GM21381 (cell line): ENCODE measurements at regions not wholly inside any gene's neighbourhood (a gene's known extent, or its start where the extent isn't known, plus 50 kb on each side); places are given as distances from the start of the nearest gene placed in this dataset.

ENCODE experiments used
- ATAC-seq: cut with Tn5 transposase; IDR thresholded peaks from one replicate; pipeline ENCODE4 v1.9.1; 2021; ENCODE audit warnings: mild to moderate bottlenecking, moderate library complexity; ENCODE audit not compliant: unreplicated experiment

DNA sequence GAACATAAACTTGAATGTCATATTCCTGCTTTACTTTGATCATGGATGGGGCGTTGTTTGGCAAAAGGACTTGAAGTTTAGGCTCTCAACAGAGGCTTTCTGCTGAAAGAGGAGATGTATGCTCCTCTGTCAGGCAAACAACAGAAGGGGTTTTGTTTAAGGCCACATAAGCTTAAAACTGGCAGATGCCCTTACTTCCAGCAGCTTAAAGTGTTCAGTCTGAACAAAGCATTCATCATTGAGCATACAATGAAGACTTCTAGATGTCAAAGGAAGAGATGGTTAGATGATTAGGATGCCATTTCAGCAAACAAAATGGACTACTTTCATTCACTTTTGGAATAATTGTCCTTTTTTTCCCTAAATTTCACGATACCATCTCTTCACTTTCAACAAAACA, 484.5 kb downstream of the SLITRK6 start:
- no peak for ATAC-seq

DNA sequence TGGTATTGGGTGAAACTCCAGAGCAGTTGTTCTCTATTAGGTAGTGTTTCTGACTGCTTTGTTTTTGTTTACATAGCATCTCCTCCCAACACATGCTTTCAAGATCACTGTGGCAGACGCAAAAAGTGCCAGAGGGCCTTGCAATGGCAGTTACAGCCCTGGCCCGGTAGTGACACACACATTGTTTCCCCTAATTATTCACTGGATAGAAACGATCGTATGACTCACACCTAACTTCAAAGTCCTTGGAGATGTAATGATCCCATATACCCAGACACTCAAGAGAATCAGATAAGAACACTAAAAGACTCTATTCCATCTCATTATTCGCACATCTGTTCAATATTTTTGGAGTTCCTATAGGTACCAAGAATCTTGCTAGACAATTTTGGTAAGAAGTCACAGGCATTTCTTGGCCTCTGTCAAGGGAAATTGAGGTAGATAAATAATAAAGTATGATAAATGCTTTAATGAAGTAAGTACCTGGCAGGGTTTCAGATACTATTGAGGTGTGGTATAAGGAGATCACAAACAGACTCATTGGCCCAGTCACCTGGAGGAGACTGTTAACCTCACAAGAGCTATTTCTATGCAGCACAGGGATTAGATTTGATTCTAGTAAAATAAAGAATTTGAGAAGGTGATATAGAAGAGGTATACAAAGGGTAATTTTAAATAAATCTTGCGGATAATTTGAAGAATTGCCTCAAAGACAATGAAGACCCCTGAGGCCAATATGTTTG, 485.3 kb downstream of the SLITRK6 start:
- no peak for ATAC-seq

DNA sequence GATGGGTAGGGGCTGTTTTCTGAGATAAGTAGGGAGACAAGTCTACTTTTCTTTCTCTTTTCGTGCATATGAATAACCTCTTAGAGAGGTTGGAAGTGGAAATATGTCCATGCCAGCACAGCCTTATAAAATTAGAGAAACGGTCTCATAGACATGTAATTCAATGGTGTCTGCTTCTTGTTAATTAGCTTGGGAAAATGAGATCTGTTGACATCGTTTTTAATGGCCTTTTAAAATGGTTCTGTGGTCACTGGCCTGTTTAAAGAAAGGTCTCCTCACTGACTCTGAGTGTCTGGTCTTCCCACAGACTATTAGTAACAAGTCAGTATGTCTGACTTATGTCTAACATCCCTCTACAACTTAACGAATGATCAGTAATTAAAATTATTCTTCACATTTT, 487.1 kb downstream of the SLITRK6 start:
- no peak for ATAC-seq

DNA sequence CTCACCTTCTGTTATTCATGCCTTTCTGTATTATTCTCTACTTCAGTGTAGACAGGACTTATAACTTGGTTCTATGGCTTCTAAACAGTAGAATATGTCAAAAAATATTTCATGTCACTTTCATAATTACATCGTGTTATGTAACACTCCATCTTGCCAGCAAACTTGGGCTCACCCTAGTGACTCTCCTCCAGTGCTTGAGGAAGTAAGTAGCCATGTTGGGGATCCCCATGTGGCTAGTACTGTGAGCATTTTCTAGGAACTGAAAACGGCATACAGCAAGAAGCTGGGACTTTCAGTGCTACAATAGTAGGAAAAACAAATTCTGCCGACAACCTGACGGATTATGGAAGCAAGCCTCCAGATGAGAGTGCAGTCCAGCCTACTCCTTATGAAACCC, 495.6 kb downstream of the SLITRK6 start:
- no peak for ATAC-seq

DNA sequence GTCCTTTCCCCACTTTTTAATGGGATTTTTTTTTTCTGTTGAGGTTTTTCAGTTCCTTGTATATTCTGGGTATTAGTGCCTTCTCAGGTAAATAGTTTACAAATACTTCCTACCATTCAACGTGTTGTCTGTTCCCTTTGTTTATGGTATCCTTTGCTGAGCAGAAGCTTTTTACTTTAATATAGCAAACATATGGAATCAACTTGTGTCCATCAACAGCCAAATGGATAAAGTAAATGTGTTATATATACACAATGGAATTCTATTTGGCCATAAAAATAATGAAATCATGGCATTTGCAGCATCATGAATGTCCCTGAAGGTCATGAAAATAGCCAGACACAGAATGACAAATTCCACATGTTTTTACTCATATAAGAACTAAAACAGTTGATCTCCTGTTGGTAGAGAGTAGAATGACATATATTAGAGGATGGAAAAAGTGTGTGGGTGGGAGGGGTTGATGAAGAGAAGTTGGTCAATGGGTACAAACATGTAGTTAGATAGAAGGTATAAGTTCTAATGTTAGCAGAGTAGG, 500.8 kb downstream of the SLITRK6 start:
- no peak for ATAC-seq

DNA sequence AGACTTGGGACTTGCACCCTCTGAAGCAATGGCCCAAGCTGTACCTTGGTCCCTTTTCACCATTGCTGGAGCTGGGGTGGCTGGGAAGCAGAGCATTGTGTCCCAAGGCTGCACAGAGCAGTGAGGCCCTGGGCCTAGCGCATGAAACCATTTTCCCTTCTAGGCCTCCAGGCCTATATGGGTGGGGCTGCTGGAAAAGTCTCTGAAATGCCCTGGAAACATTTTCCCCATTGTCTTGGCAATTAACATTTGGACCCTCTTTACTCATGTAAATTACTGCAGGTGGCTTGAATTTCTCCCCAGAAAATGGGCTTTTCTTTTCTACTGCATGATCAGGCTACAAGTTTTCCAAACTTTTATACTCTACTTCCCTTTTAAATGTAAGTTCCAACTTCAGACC, 510.5 kb downstream of the SLITRK6 start:
- no peak for ATAC-seq

DNA sequence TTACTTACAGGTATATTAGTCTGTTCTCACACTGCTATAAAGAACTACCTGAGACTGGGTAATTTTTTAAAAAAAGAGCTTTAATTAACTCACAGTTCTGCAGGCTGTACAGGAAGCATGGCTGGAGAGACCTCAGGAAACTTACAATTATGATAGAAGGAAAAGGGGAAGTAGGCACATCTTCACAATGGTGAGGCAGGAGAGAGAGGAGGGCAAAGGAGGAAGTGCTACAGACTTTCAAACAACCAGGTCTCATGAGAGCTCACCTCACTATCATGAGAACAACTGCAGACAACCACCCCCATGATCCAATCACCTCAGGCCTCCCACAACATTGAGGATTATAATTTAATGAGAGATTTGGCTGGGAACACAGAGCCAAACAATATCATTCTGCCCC, 511.7 kb downstream of the SLITRK6 start:
- no peak for ATAC-seq

DNA sequence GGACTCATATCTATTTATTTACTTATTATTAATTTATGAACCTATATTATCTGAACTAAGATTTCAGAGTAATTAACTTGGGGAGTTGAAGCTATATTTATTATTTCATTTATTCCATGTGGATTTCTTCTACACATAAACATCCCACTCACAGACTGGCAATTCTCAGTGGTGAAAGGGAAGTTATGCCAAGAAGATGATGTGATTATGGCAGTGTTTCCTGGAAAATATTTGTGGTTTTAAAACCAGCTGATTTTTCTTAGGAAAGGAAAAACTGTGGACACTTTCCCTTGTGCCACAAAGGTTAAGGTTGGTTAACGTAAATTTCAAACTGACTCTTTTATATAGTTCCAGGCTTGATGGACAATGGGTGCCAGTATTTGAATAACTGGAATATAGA, 513.1 kb downstream of the SLITRK6 start:
- ATAC-seq = no peak

DNA sequence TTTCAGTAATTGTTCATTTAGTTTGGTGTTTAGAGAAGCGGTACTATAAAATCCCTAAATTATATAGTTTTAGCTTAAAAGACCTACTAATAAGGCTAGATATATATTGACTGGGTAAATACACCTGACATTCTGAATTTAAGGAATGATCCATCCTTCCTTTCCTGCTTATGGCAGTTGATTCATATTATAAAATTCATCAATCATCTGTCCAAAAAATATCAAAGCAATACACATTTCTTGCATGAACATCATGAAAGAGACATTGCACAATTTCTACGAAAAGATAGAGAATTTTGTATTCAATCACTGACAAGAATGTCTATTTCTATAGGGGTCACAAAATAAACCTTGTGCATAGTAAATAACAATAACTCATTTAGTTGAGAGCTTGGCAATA, 514.9 kb downstream of the SLITRK6 start:
- ATAC-seq = no peak

DNA sequence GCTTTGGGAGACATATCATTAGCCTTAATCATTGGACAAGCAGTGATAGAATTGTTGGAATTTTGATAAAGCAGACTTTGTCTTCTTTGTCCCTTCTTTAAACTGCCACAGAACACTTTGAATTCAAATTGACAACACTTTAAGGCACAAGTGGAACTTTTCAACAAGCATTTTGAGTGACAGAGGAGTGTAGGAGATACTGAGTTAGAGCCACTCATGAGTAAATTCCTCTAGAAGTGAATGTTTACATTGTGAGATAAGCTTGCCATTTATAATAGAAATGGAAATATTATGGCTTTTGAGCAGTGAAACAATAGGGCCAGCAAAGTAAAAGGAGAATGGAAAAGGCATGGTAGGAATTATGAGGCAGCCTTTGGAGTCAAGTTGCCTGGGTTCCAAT, 515.8 kb downstream of the SLITRK6 start:
- ATAC-seq = no peak

DNA sequence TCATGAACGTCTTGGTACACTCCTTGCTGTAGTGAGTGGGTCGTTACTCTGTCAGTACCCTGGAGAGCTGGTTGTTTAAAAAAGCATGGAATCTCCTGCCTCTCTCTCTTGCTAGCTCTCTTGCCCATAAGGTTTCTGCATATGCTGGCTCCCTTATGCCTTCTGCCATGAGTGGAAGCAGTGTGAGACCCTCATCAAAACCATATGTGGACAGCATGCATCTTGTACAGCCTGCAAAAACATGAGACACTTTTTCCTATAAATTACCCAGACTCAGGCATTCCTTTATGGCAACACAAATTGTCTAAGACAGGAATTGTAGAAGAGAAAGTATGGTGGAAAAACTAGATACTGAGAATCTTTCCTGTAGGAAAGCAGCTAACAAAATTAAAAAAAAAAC, 516.3 kb downstream of the SLITRK6 start:
- ATAC-seq = no peak

DNA sequence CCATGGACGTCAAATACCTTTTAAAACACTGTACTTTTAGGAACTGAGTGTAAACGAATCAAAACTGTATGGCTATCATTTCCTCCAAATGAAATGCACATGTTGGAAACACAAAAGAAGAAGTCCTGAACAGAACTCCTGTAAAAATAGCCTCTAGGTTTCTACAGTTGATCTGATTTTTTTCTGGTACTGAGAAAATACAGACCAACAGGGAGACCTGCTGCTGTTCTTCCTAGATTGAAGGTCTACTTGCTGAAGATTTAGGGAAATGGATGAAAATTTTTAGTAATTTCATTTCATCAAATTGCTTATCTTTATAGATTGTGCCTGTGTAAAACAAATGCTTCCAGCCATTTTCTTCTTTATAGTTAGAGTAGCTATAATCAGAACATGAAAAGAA, 520.4 kb downstream of the SLITRK6 start:
- ATAC-seq = no peak

DNA sequence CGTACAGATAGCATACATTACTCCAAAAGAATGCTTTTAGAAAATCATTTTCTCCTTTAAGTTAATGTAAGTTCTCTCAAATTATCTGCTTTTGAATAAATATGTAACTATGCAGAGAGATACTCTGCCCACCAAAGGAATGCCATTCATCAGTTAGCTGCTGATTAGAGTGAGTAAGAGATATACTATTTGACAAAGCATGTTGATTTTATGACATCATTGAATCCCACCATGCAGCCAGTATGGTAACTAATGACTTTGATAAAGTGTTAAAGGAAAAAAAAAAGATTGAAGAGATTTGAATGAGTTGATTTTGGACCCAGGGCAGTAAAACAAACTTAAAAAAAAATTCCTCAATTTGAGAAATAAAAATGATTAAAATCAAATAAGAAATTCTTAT, 521.5 kb downstream of the SLITRK6 start:
- no peak for ATAC-seq

DNA sequence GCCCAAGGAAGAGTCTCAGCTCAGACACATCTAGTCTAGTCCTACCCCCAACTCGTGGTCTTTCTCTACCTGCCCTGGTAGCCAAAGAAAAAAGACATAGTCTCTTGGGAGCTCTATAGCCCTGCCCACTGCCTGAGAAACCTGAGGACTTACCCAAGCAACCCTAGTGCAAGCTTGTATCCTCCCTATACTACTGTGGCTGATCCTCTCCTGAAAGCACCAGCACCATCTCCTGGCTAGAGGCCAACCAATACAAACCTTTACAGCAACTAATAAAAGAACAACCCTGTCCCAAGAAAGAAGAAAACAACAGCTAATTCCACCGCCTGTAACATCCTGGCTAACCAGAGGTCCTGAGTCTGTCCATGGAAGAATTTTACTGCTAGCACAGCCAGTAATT, 532.4 kb downstream of the SLITRK6 start:
- ATAC-seq = no peak

DNA sequence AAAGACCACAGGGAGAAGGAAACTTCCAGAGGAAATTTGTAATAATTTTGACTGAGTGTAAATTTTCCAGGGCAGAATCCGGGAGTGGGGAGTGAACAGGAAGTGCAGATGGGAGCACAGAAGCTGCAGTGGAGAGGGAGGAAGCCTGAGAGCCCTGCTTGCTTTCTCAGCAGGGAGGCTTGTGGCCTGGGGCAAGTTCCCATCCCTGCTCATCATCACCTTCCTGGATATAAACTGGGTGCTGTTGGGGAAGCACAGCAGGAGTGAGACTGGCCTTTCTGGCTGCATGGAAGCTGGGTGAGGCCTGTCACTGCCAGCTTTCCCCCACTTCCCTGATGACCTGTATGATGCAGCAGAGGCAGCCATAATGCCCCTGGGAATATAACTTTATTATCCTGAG, 532.9 kb downstream of the SLITRK6 start:
- no peak for ATAC-seq

DNA sequence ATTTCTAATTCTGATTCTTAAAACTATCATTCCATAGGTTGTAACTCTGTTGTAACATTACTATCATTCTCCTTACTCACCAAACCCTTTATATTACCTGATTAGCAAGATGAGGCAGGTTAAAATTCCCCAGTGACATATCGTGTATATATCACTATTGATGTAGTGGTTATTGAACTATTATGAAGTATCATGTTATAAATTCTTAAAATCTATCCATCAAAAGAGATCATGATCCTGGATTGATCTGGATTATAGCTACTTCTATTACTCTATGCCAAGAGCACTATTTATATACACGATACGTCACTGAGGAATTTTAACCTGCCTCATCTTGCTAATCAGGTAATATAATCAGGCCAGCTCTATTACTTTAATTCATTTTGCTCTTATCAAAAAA, 533.9 kb downstream of the SLITRK6 start:
- ATAC-seq = no peak

DNA sequence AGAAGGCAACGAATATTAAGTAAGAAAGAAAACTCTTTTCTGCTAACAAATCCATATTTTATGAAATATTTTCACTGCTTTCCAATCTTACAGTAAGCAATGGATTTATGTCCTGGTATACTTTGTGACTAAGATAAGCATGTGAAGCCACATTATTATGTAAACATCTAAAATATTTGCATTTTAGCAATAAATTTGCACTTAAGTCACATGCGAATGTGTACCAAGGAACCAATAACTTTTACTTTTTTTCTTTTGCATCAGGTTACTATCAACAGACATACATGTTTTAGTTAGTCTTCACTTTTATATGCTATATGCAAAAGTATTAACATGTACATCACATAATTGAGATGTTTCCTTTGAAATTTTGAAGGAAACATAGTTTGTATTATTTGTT, 536.7 kb downstream of the SLITRK6 start:
- no peak for ATAC-seq

DNA sequence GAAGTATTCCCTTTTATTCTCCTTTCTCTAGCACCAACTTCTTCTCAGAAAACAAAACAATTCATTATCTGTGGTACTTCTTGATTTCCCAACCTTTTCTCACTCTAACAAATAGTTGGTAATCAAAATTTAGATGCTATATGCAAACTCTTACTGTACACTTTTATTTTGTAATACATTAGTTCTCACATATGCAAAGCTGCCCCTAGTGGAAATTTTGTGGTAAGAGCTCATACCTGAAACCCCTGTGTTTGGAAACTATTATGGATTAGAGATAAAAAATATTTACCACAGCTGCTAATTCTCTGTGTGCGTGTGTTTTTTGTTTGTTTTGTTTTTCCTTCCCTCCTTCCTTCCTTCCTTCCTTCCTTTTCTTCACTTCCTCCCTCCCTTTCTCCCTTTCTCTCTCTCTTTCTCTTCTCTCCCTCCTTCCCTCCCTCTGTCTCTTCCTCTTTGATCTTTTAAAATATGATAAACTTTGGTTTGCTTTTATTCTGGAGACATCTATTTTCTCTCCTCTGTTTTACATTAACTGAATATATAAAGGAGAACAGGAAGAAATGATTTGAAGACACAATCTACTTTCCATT, 537.4 kb downstream of the SLITRK6 start:
- no peak for ATAC-seq

DNA sequence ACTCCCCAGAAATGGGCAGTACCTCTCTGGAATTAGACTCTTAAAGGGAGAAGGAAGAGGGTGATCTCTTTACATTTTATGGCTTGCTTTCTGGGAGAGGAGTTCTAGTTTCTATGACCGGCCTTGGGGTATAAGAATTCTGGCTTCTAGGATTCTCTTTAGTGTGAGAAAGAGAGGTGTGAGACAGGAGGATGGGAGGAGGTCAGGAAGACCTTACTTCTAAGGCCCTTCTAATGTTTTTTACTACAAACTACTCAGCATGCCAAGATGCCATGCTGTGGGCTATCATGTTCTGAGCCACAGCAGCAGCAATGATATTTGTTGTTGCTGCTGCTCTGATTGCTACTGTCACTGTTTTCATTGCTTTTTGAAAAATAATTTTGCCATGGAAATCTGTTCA, 538.3 kb downstream of the SLITRK6 start:
- ATAC-seq = no peak

DNA sequence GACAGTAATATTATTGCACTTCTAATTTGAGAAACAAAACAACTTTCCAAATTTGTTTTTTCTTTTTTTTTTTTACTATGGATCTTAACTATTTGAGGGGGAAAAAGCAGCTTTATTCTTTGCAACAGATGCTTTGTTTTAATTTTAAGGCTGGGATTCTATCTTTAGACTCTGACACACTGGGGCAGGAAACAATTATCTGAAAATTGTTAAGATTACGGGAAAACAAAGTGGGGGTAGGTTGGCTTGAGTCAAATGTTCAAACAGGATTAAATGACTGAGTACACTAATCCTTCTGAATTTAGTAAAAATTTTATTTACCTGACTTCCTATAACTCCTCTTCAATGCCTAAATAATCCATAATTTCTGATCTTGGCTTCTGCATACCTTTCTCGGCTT, 543.2 kb downstream of the SLITRK6 start:
- no peak for ATAC-seq

DNA sequence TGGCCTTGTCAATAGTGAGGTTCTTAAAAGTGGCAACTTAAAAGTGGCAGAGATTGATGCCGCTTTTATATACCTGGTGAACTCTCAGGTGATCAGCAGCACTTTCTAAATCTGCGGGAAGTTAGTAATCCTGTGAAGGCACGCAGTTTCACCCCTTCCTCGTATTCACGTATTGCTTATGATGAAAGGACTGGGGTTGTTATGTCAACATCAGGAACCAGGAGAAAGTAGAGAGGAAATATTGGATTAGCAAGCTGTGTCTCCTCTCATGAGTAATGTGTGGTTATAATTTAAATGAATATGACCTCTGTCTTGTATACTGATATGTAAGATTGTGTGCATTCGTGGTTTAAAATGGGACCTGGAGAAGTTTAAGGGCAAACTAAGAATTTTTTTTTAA, 544.6 kb downstream of the SLITRK6 start:
- ATAC-seq = no peak

DNA sequence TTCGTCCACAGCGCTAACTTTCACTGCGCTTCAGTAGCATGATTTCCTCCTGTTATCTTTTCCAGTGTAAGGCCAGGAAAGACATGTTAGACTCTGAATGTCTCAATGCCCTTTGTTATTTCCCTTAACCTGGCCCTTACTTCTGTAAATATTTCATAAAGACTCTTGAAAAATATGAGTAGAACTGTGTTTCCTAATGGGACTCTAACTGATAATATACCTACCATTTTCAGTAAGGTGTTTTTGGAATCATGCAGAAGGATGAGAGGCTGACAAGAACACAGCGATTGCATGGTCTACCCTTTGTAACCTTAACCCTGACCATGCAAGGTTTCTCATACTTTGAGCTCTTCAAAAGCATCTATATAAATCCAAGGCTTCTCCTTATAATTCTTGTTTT, 550.1 kb downstream of the SLITRK6 start:
- no peak for ATAC-seq

DNA sequence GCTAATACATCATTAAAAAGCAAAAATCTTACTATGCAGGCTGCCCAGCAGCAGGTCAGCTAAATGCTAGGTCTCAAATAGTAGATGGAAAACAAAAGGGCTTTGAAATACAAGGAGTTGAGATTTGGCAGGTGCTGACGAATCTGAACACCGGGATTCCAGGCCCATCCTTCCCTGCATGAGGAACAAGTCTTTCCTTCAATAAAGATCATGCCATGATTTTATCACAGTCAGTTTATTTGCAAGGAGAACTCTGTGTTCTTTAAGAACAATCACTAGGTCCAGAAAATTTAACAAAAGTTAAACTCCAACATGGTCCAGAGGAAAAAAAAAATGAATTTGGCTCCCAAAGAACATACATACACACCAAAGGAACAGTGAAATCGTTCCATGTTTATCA, 551.4 kb downstream of the SLITRK6 start:
- ATAC-seq = no peak
